Small intestine (tissue), 7 donors: ENCODE measurements at regions not wholly inside any gene's neighbourhood (a gene's known extent, or its start where the extent isn't known, plus 50 kb on each side); places are given as distances from the start of the nearest gene placed in this dataset.

Experiments used
- DNase-seq, 2 donors: peaks; one replicate each; pipeline versions ENCODE4 v3.0.0 to v3.0.0-alpha.2; 2013
- FAIRE-seq: peaks from 2 replicates; lab custom pipeline; 2012; peaks lifted over from hg19 to GRCh38; lab: Jason Lieb, UNC
- H3K27ac ChIP-seq, 3 donors: one replicate each; pipeline ENCODE4 v1.5.1; 2013; ENCODE audit warnings: low read length in 2 of 3, mild to moderate bottlenecking in 2 of 3, control low read depth in 1 of 3, inconsistent platforms in 1 of 3, low read depth in 1 of 3, moderate library complexity in 1 of 3
- H3K27me3 ChIP-seq, 3 donors: one replicate each; pipeline ENCODE4 v1.6.1; 2013; ENCODE audit warnings: low read length in 3 of 3, inconsistent platforms in 1 of 3; ENCODE audit not compliant: control insufficient read depth in 3 of 3, insufficient read depth in 3 of 3
- H3K36me3 ChIP-seq, 3 donors: one replicate each; pipeline ENCODE4 v1.6.1; 2013; ENCODE audit warnings: low read length in 3 of 3, inconsistent platforms in 1 of 3, low read depth in 1 of 3, mild to moderate bottlenecking in 1 of 3, moderate library complexity in 1 of 3; ENCODE audit not compliant: control insufficient read depth in 3 of 3, insufficient read depth in 2 of 3
- H3K4me1 ChIP-seq, 3 donors: one replicate each; pipeline ENCODE4 v1.6.1; 2013; ENCODE audit warnings: low read length in 2 of 3, inconsistent platforms in 1 of 3, low read depth in 1 of 3, mild to moderate bottlenecking in 1 of 3, moderate library complexity in 1 of 3; ENCODE audit not compliant: control insufficient read depth in 3 of 3, insufficient read depth in 2 of 3
- H3K4me3 ChIP-seq, 3 donors: one replicate each; pipeline ENCODE4 v1.5.1; 2013; ENCODE audit warnings: low read length in 3 of 3, control low read depth in 1 of 3, inconsistent platforms in 1 of 3, low read depth in 1 of 3, mild to moderate bottlenecking in 1 of 3, moderate library complexity in 1 of 3
- H3K9me3 ChIP-seq, 2 donors: one replicate each; pipeline ENCODE4 v1.6.1; 2013; ENCODE audit warnings: low read depth in 1 of 2, low read length in 1 of 2; ENCODE audit not compliant: control insufficient read depth in 2 of 2, insufficient read depth in 1 of 2
- WGBS, 3 donors: extraction: QIAGEN DNeasy Blood & Tissue Kit; methylation state at CpG; one replicate each; pipeline ENCODE4 v1.1.7; 2013; 5-methylcytosine and 5-hydroxymethylcytosine counted together
- donor health status: healthy with polysubstance abuse.
- donor health status: control.
- donor health status: control.
- donor health status: Bipolar disorder and iron deficiency.
- donor health status: healthy.

GRCh38 chrX:1035206-1035605 lies 177.2 kb downstream of the CRLF2 start:
- no peak for FAIRE-seq
- H3K27me3 ChIP-seq = no peaks in the 10 kb centered on the region
- DNase-seq = no peak
- H3K4me1 ChIP-seq = no peaks in the 10 kb centered on the region
- H3K36me3 ChIP-seq = no peaks in the 10 kb centered on the region
- peaks cover 2 to 25% of the 10 kb centered on the region in 2 donors for H3K9me3 ChIP-seq
- WGBS, 3 donors = 67 to 79% (median 78%) methylated on average over 19 of the region's 19 CpGs
- no peak overlapping the region for H3K27ac ChIP-seq
- no peak overlapping the region for H3K4me3 ChIP-seq

GRCh38 chrX:1034717-1035116 lies 177.7 kb downstream of the CRLF2 start:
- Histone ChIP-seq H3K27ac (no peak overlapping the region), H3K36me3 (no peaks in the 10 kb centered on the region), H3K4me1 (no peaks in the 10 kb centered on the region), H3K27me3 (no peaks in the 10 kb centered on the region), H3K9me3 (peaks cover 2 to 21% of the 10 kb centered on the region in 2 donors), H3K4me3 (no peak overlapping the region)
- WGBS, 3 donors = 72 to 80% (median 79%) methylated on average over 17 of the region's 17 CpGs
- FAIRE-seq (no peak), DNase-seq (no peak)

GRCh38 chrX:1031521-1032430 lies 180.7 kb downstream of the CRLF2 start:
- Histone ChIP-seq H3K27me3 (no peaks in the 10 kb centered on the region), H3K36me3 (no peaks in the 10 kb centered on the region), H3K27ac (no peak overlapping the region), H3K4me1 (no peaks in the 10 kb centered on the region), H3K4me3 (no peak overlapping the region), H3K9me3 (peaks cover 2 to 14% of the 10 kb centered on the region in 2 donors)
- WGBS, 3 donors = 85 to 91% (median 88%) methylated on average over 38 of the region's 38 CpGs
- DNase-seq (no peak), FAIRE-seq (no peak)

GRCh38 chrX:1029494-1029893 lies 183.0 kb downstream of the CRLF2 start:
- FAIRE-seq = no peak
- peaks cover 2 to 8% of the 10 kb centered on the region in 2 donors for H3K9me3 ChIP-seq
- H3K27me3 ChIP-seq = no peaks in the 10 kb centered on the region
- no peak overlapping the region for H3K27ac ChIP-seq
- H3K36me3 ChIP-seq = no peaks in the 10 kb centered on the region
- no peak for DNase-seq
- no peaks in the 10 kb centered on the region for H3K4me1 ChIP-seq
- H3K4me3 ChIP-seq = no peak overlapping the region
- whole genome bisulfite sequencing, 3 donors = 90 to 92% (median 91%) methylated on average over 15 of the region's 15 CpGs

- H3K27ac ChIP-seq = no peak overlapping the region
- H3K9me3 ChIP-seq = peaks cover 0 to 11% of the 10 kb centered on the region in 2 donors
- no peaks in the 10 kb centered on the region for H3K4me1 ChIP-seq
- no peaks in the 10 kb centered on the region for H3K36me3 ChIP-seq
- DNase-seq = no peak
- H3K27me3 ChIP-seq = no peaks in the 10 kb centered on the region
- no peak for FAIRE-seq
- H3K4me3 ChIP-seq = no peak overlapping the region
Observed at GRCh38 chrX:1027680-1028079, 184.8 kb downstream of the CRLF2 start.

- WGBS, 3 donors = 70 to 88% (median 71%) methylated on average over 18 of the region's 18 CpGs
- FAIRE-seq (no peak), DNase-seq (no peak)
- Histone ChIP-seq H3K4me1 (no peaks in the 10 kb centered on the region), H3K27ac (no peak overlapping the region), H3K36me3 (no peaks in the 10 kb centered on the region), H3K4me3 (no peak overlapping the region), H3K27me3 (no peaks in the 10 kb centered on the region), H3K9me3 (peaks cover 0 to 11% of the 10 kb centered on the region in 2 donors)
Observed at GRCh38 chrX:1027133-1027532, 185.3 kb downstream of the CRLF2 start.

- 46 to 71% (median 55%) methylated on average over 13 of the region's 13 CpGs for WGBS, 3 donors
- FAIRE-seq = no peak
Observed at GRCh38 chrX:1026263-1027015, 186.0 kb downstream of the CRLF2 start.

GRCh38 chrX:1025413-1025812 lies 187.0 kb downstream of the CRLF2 start:
- FAIRE-seq = no peak
- Histone ChIP-seq H3K27ac (no peak overlapping the region), H3K36me3 (no peaks in the 10 kb centered on the region), H3K4me1 (no peaks in the 10 kb centered on the region), H3K27me3 (no peaks in the 10 kb centered on the region), H3K4me3 (no peak overlapping the region), H3K9me3 (peaks cover 0 to 17% of the 10 kb centered on the region in 2 donors)
- DNase-seq = no peak
- WGBS, 3 donors = 76 to 81% (median 80%) methylated on average over 11 of the region's 11 CpGs

More at GRCh38 chrX:1026263-1027015, 186.0 kb downstream of the CRLF2 start:
- Histone ChIP-seq H3K36me3 (no peaks in the 10 kb centered on the region), H3K4me1 (no peaks in the 10 kb centered on the region), H3K4me3 (no peak overlapping the region), H3K9me3 (peaks cover 0 to 11% of the 10 kb centered on the region in 2 donors), H3K27ac (no peak overlapping the region), H3K27me3 (no peaks in the 10 kb centered on the region)
- DNase-seq = no peak
